SK-N-SH (cell line): ENCODE measurements at regions not wholly inside any gene's neighbourhood (a gene's known extent, or its start where the extent isn't known, plus 50 kb on each side); places are given as distances from the start of the nearest gene placed in this dataset.

Source experiments
- CTCF ChIA-PET: fragments of 300-600, 350-600 bp; formaldehyde crosslinking; extraction: SDS; loops from one replicate; lab custom pipeline; 2021; lab: Yijun Ruan, JAX
- POLR2A ChIA-PET: fragments of 350-600 bp; sonication (Branson Sonifier 250); formaldehyde crosslinking; extraction: SDS; loops from one replicate; lab custom pipeline; 2020; ENCODE audit warnings: antibody characterized with exemption, inconsistent platforms; lab: Yijun Ruan, JAX
- DNase-seq: peaks from one replicate; pipeline ENCODE4 v3.0.0; 2012
- H2AFZ ChIP-seq: fragments of 200-600 bp; sonication (generic); 2 replicates; pipeline ENCODE4 v1.8.1; 2016; ENCODE audit warnings: antibody characterized with exemption, mild to moderate bottlenecking, low read depth
- H3F3A ChIP-seq: fragments of 200-600 bp; sonication (generic); replicated peaks from 2 replicates; pipeline ENCODE3; 2016; ENCODE audit warnings: antibody characterized with exemption, mild to moderate bottlenecking; ENCODE audit not compliant: insufficient read depth
- H3K27ac ChIP-seq, 2 experiments: fragments of 200-500 bp in 1 of 2; fragments of 200-600 bp in 1 of 2; sonication (Bioruptor generic) in 1 of 2; sonication (generic), shearing (Covaris generic) in 1 of 2; 2 replicates each; pipeline versions ENCODE4 v1.5.1 to v1.6.1; 2014 to 2016; ENCODE audit warnings: low read depth in 2 of 2, inconsistent platforms in 1 of 2, low read length in 1 of 2, mild to moderate bottlenecking in 1 of 2, mixed read lengths in 1 of 2
- H3K27me3 ChIP-seq: fragments of 200-600 bp; sonication (generic), shearing (Covaris generic); 2 replicates; pipeline ENCODE4 v1.6.1; 2016; ENCODE audit warnings: mixed run types; ENCODE audit not compliant: insufficient read depth
- H3K36me3 ChIP-seq, 2 experiments: fragments of 200-500 bp in 1 of 2; fragments of 200-600 bp in 1 of 2; sonication (Bioruptor generic) in 1 of 2; sonication (generic) in 1 of 2; replicated peaks in 1 of 2; 2 replicates each; pipeline versions ENCODE3 to v1.5.1; 2014 to 2016; ENCODE audit warnings: low read length in 1 of 2, mild to moderate bottlenecking in 1 of 2; ENCODE audit not compliant: insufficient read depth in 2 of 2, control insufficient read depth in 1 of 2
- H3K4me1 ChIP-seq, 2 experiments: fragments of 200-500 bp in 1 of 2; fragments of 200-600 bp in 1 of 2; sonication (Bioruptor generic) in 1 of 2; sonication (generic), shearing (Covaris generic) in 1 of 2; 2 replicates each; pipeline versions ENCODE4 v1.5.1 to v1.6.1; 2014 to 2016; ENCODE audit warnings: low read depth in 1 of 2, low read length in 1 of 2, mixed run types in 1 of 2; ENCODE audit not compliant: insufficient read depth in 2 of 2, control insufficient read depth in 1 of 2
- H3K4me2 ChIP-seq: fragments of 200-600 bp; sonication (generic), shearing (Covaris generic); 2 replicates; pipeline ENCODE4 v1.6.1; 2017; ENCODE audit warnings: mixed run types
- H3K4me3 ChIP-seq, 2 experiments: fragments of 200-500 bp in 1 of 2; fragments of 200-600 bp in 1 of 2; sonication (Bioruptor generic) in 1 of 2; sonication (generic), shearing (Covaris generic) in 1 of 2; 2 replicates each; pipeline versions ENCODE4 v1.5.1 to v1.8.1; 2014 to 2016; ENCODE audit warnings: low read depth in 2 of 2, inconsistent platforms in 1 of 2, low read length in 1 of 2, mild to moderate bottlenecking in 1 of 2, mixed read lengths in 1 of 2, moderate library complexity in 1 of 2
- H3K79me2 ChIP-seq: fragments of 200-600 bp; sonication (generic); 2 replicates; pipeline ENCODE4 v1.8.1; 2017; ENCODE audit warnings: mild to moderate bottlenecking; ENCODE audit not compliant: insufficient read depth
- H3K9ac ChIP-seq: fragments of 200-600 bp; sonication (generic); 2 replicates; pipeline ENCODE4 v1.6.1; 2017; ENCODE audit warnings: mixed run types
- H3K9me2 ChIP-seq: fragments of 200-600 bp; sonication (generic); 2 replicates; pipeline ENCODE4 v1.6.1; 2017; ENCODE audit warnings: mixed run types
- H3K9me3 ChIP-seq: fragments of 200-600 bp; sonication (generic); 2 replicates; pipeline ENCODE4 v1.6.1; 2017; ENCODE audit warnings: mixed run types, mild to moderate bottlenecking, moderate library complexity
- H4K20me1 ChIP-seq: fragments of 200-600 bp; sonication (generic); 2 replicates; pipeline ENCODE4 v1.6.1; 2017; ENCODE audit warnings: mild to moderate bottlenecking, mixed run types; ENCODE audit not compliant: insufficient read depth
- FOXM1 ChIP-seq: IDR thresholded peaks from 2 replicates; pipeline ENCODE4 v1.4.0; 2012; ENCODE audit warnings: low read depth, mild to moderate bottlenecking
- MXI1 ChIP-seq: IDR thresholded peaks from 2 replicates; pipeline ENCODE4 v1.6.1; 2012; ENCODE audit warnings: mild to moderate bottlenecking, low read depth, low read length, improper control_type of control experiment
- RFX5 ChIP-seq: IDR thresholded peaks from 2 replicates; pipeline ENCODE4 v1.6.1; 2012; ENCODE audit warnings: mild to moderate bottlenecking, improper control_type of control experiment, low read length
- USF1 ChIP-seq: IDR thresholded peaks from 2 replicates; pipeline ENCODE4 v1.4.0; 2012; ENCODE audit warnings: low read depth, borderline replicate concordance
- WGBS: methylation state at CpG from one replicate; pipeline ENCODE4 v1.1.6; 2017; ENCODE audit warnings: low lambda C conversion rate; 5-methylcytosine and 5-hydroxymethylcytosine counted together
- TF ChIP-seq, protein P1 (sequence below): IDR thresholded peaks from 2 replicates; pipeline ENCODE4 v1.4.0; 2012; ENCODE audit warnings: low read depth, borderline replicate concordance
- TF ChIP-seq, protein P2 (sequence below): fragments of 150-350 bp; IDR thresholded peaks from 2 replicates; pipeline ENCODE4 v1.6.1; 2017; ENCODE audit warnings: antibody characterized with exemption, low read length, low read depth, borderline replicate concordance

- CTCF ChIA-PET: no interaction called here
Observed at GRCh38 chr1:55904541-55904940, 674.8 kb downstream of the PLPP3 start.

DNA sequence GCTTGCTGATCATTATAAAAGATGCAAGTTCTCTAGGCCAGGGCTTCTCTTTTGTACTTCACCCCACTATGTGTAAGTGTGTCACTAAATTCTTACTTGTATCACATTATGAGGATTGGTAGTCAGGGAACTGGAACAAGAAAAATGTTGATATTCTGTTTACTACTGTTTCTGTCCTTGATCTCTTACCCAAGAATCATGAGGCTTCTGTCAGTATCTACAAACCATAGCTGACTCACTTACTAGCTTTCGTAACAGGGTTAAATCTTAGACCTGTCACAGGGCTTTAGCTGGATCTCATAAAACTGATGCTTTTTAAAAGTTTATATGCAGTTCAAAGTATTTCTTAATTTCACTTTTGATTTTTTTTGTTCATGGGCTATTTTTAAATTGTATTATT lies 681.2 kb downstream of the PLPP3 start:
- WGBS: 89% methylated on average over 1 of the region's 1 CpG
- Histone ChIP-seq H3K4me2 (no peak overlapping the region), H3K27ac (no peak overlapping the region), H3K9ac (no peak overlapping the region), H3K79me2 (no peaks in the 10 kb centered on the region), H3K36me3 (no peaks in the 10 kb centered on the region), H3K4me3 (no peak overlapping the region), H3F3A (no peaks in the 10 kb centered on the region), H3K27me3 (no peaks in the 10 kb centered on the region), H3K4me1 (no peaks in the 10 kb centered on the region), H2AFZ (no peak overlapping the region), H3K9me3 (0 out of 2 replicates have a peak, but pooled peaks cover 15% of the 10 kb centered on the region), H4K20me1 (no peaks in the 10 kb centered on the region), H3K9me2 (no peaks in the 10 kb centered on the region)
- DNase-seq: no peak
- ChIA-PET CTCF (no interaction called here), POLR2A (no interaction called here)
- TF ChIP-seq, protein P1, sequence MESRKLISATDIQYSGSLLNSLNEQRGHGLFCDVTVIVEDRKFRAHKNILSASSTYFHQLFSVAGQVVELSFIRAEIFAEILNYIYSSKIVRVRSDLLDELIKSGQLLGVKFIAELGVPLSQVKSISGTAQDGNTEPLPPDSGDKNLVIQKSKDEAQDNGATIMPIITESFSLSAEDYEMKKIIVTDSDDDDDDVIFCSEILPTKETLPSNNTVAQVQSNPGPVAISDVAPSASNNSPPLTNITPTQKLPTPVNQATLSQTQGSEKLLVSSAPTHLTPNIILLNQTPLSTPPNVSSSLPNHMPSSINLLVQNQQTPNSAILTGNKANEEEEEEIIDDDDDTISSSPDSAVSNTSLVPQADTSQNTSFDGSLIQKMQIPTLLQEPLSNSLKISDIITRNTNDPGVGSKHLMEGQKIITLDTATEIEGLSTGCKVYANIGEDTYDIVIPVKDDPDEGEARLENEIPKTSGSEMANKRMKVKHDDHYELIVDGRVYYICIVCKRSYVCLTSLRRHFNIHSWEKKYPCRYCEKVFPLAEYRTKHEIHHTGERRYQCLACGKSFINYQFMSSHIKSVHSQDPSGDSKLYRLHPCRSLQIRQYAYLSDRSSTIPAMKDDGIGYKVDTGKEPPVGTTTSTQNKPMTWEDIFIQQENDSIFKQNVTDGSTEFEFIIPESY: no peak
- no peak for TF ChIP-seq RFX5

More at GRCh38 chr1:55904541-55904940, 674.8 kb downstream of the PLPP3 start:
- H3K9me2 ChIP-seq: no peaks in the 10 kb centered on the region
- H3K79me2 ChIP-seq: no peaks in the 10 kb centered on the region
- POLR2A ChIA-PET: no interaction called here
- no peak overlapping the region; a peak in 1 of 4 replicates for H3K27ac ChIP-seq
- no peak overlapping the region for H2AFZ ChIP-seq
- H3K9ac ChIP-seq: no peak overlapping the region
- H3K36me3 ChIP-seq: no peaks in the 10 kb centered on the region
- H3K4me3 ChIP-seq: no peak overlapping the region
- no peaks in the 10 kb centered on the region for H3K27me3 ChIP-seq
- no peak for TF ChIP-seq USF1
- WGBS: 86% methylated on average over 3 of the region's 3 CpGs
- H4K20me1 ChIP-seq: no peaks in the 10 kb centered on the region
- DNase-seq: no peak
- no peaks in the 10 kb centered on the region for H3K9me3 ChIP-seq
- H3K4me2 ChIP-seq: no peak overlapping the region
- H3K4me1 ChIP-seq: no peaks in the 10 kb centered on the region
- no peaks in the 10 kb centered on the region for H3F3A ChIP-seq

GRCh38 chr1:55896210-55896609 lies 681.0 kb upstream of the USP24 start:
- DNase-seq: no peak
- no peaks in the 10 kb centered on the region for H3K9me2 ChIP-seq
- no peaks in the 10 kb centered on the region for H3K4me1 ChIP-seq
- H3K79me2 ChIP-seq: no peaks in the 10 kb centered on the region
- no peaks in the 10 kb centered on the region for H3K27me3 ChIP-seq
- CTCF ChIA-PET: no interaction called here
- no peak overlapping the region for H3K27ac ChIP-seq
- no peak overlapping the region for H3K4me2 ChIP-seq
- no peak overlapping the region for H3K4me3 ChIP-seq
- no peaks in the 10 kb centered on the region for H3K36me3 ChIP-seq
- no peak overlapping the region for H3K9ac ChIP-seq
- H3K9me3 ChIP-seq: 0 out of 2 replicates have a peak, but pooled peaks cover 15% of the 10 kb centered on the region
- TF ChIP-seq MXI1 (no peak), FOXM1 (no peak)
- TF ChIP-seq, protein P2, sequence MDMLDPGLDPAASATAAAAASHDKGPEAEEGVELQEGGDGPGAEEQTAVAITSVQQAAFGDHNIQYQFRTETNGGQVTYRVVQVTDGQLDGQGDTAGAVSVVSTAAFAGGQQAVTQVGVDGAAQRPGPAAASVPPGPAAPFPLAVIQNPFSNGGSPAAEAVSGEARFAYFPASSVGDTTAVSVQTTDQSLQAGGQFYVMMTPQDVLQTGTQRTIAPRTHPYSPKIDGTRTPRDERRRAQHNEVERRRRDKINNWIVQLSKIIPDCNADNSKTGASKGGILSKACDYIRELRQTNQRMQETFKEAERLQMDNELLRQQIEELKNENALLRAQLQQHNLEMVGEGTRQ: no peak
- POLR2A ChIA-PET: no interaction called here
- 63% methylated on average over 5 of the region's 5 CpGs for WGBS
- H4K20me1 ChIP-seq: no peaks in the 10 kb centered on the region
- H3F3A ChIP-seq: no peaks in the 10 kb centered on the region
- no peak overlapping the region for H2AFZ ChIP-seq
